NOMO-1 treated with DMSO at 0.1 percent for 48 hours (cell line): ENCODE measurements at regions not wholly inside any gene's neighbourhood (a gene's known extent, or its start where the extent isn't known, plus 50 kb on each side); places are given as distances from the start of the nearest gene placed in this dataset.
"Not testable (repeated sequence)": the region's sequence is repeated elsewhere in the genome, so short reads cannot be mapped to it uniquely, and the experiment has no call there.

Experiments
- DNase-seq: peaks from one replicate; lab custom pipeline; 2025; ENCODE audit not compliant: unreplicated experiment; lab: John Stamatoyannopoulos, UW

DNA sequence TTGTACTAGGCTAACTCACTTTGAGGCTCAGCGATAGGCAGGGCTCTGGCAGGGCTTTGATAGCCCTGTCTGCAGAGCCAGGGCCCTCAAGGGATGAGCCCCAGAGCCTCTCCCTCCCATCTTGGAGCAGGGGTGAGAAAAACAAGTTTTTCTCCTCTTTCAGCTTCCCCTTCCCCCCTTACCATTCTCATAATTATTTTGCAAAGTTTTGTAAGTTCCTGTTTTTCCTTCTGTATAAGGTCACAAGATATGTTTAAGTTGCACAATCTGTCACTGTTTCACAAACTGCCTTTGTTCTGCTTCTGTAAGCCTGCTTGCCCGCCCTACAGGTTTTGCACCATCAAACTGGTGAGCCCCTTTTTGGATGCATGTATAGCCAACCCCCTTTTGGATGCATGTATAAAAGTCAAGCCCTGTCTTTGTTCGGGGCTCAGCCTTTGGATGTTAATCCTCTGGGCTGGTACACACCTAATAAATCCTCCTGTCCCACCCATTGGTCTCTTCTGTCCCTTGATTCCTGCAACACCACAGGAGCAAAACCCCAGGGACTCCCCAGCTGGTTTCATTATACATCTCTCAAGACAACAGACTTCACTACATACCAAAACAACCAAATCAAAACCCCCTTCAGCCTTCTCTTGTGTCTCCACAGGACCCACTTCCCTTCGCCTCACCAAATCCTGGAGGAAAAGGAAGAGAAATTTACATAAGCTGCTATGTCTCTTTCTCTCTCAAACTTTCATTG, 52.5 kb upstream of the RESF1 start:
- peak; percentile 97 for DNase-seq

DNA sequence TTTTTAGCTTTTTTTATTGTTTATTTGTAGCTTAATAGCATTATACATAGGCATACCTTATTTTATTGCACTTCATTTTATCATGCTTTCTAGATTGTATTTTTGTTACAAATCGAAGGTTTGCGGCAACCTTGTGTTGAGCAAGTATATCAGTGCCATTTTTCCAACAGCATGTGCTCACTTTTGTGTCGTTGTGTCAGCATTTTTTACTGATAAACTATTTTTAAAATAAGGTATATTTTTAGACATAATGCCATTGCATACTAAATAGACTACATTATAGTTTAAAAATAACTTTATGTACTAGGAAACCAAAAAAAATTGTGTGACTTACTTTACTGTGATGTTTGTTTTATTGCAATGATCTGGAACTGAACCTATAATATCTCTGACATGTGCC, 56.2 kb upstream of the RESF1 start:
- no peak for DNase-seq

DNA sequence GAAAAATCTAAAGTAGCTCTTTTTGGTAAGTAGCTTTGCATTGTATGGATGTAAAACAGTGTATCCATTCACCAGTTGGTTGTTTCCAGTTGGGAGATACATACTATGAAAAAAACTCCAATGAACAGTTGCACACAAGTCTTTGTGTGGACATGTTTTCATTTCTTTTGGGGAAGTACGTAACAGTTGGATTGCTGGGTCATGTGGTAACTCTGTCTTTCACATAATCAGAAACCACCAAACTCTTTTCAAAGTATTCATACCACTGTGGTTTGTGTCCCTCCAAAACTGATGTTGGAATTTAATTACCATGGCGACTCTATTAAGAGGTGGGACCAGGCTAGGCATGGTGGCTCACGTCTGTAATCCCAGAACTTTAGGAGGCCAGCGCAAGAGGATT, 58.9 kb upstream of the RESF1 start:
- no peak for DNase-seq

DNA sequence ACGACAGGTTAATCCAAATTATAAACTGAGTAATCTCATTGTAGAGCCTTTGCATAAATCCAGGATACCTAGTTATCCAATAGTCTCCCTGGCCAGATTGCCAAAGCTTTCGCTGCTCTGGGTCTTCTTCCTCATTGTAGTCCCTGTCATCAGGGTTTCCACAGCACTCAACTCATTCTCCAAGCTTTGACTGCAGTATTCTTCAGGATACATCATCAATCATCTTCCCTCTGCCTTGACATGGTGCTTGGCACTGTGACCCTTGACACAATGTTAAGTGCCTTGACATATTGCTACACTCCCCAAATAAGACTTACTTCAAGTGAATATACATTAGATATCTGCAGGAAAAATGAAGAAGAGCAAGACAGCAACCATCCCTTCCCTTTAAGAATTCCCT, 60.1 kb upstream of the RESF1 start:
- no peak for DNase-seq

DNA sequence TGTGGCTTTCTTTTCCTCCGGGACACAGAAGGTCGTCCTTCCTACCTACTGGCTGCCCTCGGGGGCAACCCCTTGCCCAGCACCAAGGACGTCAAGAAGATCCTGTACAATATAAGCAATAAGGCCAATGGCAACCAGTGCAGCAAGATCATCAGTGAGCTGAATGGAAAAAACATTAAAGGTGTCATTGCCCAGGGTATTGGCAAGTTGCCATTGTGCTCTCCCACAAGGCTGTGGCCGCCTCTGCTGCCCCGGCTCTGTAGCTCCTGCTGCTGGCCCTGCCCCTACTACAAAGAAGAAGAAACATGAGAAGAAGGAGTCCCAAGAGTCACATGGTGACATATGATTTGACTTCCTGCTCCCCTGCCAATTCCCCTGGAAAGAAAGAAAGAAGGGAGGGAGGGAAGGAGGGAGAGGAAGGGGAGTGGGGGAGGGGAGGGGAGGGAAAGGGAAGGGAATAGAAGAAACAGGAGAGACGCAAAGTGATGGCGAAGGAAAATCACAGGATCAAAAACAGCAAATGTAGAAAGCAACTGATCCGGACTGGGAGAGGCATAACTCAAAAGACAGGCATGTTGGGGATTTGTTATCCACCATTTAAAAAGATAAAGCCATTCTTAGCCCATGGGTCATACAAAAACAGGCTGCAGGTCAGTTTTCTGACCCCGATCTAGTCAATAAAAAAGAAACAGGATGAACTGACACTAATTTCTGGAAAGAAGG, 61.3 kb upstream of the RESF1 start:
- DNase-seq: no peak

DNA sequence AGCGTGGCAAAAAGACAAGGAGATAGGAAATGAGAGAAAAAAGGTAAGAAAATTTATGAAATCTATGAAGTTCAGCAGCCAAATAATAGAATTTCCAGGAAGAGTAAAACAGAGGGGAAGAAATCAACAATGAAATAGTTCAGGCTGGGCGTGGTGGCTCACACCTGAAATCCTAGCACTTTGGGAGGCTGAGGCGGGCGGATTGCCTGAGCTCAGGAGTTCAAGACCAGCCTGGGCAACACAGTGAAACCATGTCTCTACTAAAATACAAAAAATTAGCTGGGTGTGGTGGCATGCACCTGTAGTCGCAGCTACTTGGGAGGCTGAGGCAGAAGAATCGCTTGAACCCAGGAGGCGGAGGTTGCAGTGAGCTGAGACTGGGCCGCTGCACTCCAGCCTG, 62.1 kb upstream of the RESF1 start:
- DNase-seq: not testable (repeated sequence)

DNA sequence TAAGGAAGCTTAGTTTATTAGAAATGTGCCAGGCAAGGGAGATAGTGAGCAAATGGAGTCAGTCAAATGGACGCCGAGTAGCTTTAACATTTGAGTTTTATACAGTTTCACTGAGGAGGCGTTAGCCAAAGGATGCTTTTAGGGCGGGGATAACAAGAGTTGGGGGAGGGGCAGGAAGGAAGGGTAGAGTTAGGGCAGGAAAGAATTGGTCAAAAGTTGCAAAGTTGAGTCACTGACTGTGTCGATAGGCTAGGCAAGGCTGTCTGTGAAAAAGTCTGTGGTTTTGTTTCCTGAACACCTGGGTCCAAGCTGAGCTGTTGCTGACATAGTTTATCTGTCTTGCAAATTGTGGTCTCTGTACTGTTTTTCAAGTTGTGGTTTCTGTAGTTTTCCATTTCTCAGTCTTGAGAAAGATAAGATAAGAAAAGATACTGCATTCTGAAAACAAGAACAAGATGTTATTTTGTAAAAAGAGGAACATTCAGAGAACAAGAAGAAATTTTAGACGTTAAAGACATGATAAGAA, 62.6 kb upstream of the RESF1 start:
- DNase-seq: peak; percentile 95

DNA sequence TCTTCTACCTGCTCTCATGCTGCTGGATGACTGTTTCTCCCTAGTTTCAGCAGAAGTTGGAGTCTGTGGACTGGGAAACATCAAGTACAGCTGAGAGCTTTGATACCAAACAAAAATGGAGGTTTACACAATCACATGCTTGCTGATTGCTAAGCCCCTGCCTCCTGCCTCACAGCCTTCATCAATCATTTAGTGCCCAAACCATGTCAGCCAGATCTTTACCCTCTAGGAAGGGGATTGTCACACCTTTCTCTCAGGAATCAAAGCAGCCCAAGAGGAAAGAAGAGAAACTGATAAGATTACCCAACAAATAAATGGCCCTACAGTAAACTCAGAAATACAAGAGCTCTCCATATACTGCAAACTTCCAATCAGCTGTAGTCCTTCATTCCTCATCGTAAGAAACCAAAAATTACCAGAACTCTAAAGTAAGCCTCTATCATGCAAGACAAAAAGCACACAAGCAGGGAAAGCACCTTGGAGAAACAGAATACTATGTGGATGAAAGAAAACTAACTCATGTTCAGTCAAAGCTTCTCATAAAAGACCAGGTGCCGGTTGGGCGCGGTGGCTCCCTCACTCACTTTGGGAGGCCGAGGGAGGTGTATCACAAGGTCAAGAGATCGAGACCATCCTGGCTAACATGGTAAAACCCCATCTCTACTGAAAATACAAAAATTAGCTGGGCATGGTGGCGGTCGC, 63.6 kb upstream of the RESF1 start:
- DNase-seq: no peak

DNA sequence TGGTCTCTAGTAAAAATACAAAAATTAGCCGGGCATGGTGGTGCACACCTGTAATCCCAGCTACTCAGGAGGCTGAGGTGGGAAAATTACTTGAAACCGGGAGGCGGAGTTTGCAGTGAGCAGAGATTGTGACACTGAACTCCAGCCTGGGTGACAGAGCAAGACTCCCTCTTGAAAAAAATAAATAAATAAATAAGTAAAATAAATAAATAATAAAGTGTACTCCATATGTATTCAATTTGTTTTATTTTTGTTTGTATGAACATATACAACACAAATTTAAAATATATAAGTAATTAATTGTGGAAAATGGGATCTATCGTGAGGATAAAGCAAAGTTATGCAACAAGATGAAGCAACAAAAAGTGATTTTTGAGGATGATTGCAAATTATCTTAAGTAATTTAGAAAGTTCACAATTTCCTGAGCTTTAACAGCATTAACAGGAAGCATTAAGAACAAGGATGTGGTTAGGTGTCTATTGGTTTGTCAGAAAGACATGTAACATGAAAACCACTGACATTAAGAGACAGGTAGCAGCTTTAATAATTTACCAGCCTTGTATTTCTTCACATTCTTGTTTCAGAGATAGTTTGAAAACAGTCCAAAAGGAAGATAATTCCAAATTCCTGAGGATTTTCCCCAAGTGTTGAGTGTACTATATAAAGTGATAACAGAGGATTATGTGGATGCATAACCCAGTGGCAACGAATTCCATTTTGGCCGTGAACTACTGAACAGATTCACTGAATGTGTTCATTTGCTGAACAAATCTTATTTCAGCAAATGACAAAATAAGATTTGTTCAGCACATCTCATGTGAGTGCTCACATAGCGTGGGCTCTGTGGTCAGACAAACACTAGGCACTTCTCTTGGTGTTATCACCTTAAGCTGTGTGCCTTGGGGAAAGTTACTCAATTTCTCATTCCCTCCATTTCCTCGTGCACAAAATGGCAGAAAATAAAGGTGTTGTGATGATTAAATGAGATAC, 68.6 kb upstream of the RESF1 start:
- DNase-seq: peak; percentile 73

DNA sequence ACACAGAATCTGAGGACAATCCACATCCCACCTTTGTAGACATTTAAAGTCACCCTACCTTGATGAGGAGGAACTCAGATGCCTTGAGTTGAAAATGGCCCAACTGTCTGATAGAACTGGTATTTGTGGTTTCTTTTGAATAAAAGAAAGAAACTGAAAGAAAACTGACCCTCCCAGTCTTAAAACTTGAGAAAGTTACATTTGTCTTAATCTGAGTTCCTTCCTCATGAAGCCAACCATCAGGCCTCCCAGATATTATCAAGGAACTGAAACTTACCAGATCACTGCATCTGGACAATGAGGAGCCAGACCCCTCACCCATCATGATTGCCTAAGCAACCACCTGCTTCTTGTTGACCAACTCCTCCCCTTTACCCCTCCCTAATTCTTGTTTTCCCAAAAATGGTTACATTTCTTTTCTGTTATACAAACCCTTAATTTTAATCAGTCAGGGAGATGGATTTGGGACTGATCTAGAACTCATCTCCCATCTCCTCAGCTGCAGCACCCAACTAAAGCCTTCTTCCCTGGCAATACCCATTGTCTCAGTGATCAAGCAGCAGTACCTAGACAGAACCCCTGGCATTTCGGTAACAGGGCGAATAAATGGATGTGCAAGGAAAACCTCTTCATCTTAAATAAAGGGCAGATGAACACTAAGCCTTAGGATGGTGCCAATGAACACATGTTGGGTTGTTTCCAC, 72.0 kb upstream of the RESF1 start:
- DNase-seq: peak; percentile 55

DNA sequence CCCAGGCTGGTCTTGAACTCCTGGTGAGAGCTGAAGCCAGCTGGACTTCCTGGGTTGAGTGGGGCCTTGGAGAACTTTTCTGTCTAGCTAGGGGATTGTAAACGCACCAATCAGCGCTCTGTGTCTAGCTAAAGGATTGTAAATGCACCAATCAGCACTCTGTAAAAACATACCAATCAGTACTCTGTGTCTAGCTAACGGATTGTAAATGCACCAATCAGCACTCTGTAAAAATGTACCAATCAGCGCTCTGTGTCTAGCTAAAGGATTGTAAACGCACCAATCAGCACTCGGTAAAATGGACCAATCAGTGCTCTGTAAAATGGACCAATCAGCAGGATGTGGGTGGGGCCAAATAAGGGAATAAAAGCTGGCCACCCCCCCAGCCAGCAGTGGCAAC, 76.5 kb upstream of the RESF1 start:
- not testable (repeated sequence) for DNase-seq

DNA sequence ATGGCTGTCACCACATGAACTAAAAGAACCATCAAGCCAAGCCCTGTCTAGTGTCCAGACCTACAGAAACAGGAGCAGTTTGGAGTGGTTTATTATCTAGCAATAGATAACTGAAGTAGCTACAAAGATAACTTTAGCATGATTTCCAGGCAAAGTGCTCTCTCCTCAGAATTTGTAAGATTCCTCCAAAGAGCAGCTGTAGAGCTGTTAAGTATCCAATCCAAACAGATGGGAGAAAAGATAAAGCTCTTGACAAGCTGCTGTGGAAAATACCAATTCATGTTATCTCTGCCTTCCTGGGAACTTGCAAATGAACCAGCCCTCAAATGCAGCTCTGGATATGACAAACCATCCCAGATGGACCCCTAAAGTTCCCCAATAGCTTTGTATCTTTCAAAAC, 78.9 kb upstream of the RESF1 start:
- no peak for DNase-seq

DNA sequence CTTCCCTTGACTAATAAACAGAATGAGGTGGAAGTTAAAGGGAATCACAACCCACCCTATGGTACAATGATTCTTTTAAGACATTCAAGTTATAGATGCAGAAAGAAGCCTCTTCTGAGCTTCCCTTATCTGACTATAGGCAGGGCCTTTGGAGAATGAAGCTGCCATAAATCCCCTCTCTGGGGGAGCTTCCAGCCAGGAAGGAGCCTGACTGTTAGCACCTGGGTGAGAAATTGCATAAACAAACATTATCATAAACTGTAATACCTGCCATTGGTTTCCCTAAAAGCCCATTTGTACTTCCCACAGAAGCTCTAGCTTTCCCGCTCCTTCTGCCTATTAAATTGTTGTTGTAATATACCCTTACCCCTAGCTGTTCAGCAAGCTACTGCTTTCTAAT, 81.3 kb upstream of the RESF1 start:
- DNase-seq: no peak

DNA sequence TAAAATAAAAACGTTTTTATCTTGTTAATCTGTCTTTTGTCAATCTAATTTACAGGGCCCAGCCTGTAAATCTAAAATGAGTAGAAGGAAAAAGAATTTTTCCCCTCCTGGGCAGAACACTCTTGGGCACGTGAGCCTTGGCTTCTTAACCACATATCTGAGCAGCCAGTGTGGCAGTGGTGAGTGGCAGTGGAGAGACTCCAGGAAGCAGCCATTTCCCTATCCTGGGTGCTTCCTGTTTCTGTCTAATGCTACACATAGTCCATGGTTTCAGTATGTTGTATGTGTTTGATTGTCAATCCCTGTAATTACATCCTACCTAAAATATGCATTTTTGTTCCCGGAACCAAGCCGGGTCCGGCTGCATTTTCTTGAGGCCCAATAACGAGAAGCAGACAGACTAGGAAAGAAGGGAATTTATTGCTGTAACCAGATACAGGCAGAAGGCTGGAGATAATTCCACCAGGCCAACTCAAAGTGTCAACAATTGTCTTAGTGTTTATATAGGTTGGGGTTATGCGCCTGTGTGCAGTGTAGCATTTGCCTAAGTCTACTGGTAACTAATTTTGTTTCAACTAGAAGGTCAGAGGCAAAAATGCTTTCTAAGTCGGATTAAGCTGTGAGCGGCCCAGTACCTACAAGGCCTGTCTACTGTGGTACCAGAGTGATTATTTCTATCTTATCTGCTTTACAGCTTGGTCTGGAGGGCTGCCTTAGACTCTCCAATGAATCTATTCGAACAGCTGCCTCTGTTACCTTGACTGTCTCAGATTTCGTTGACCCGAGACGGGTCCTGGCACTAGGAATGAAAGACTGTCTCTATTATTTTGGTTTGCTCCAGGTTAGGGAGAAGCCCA, 82.4 kb upstream of the RESF1 start:
- peak; percentile 40 for DNase-seq

DNA sequence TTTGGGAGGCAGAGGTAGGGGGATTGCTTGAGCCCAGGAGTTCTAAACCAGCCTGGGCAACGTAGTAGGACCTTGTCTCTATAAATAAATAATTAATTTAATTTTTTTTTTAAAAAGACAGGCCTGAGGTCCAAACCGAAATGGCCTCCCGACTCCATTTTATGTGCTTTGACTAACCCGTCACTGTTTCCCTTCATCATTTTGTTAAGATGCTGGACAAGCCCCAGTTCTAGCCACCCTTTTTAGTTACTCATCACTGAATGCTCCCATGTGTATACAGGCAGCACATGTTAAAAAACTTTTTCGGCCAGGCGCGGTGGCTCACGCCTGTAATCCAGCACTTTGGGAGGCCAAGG, 83.6 kb upstream of the RESF1 start:
- no peak for DNase-seq

DNA sequence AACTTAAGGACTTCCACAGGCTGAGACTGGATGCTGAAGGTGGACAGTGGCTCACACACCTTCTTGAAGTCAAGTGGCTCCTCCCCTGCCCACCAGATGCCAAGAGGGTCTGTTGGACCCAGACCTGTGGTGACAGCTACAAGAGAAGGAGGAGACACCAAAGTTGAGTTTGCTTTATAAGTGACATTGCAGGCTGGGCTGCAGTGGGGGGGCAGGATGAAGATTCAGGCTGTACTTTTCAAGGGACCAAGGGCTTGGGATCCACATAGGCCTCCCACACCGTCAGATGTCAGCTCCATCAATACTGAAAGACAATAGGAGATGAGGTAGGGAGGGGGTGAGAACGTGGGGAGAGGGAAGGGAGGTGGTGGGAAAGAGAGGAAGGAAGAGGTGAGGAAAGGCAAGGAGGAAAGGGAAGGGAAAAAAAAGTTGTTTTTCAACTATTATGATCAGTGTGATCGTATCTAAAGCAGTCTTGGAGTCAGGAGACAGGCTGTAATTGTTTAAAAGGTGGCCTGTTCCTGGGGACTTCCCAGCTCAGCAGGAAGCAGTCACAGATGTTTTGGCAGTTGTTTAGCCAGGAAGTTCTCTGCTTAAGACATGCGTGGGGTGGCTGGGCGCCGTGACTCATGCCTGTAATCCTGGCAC, 84.1 kb upstream of the RESF1 start:
- no peak for DNase-seq

DNA sequence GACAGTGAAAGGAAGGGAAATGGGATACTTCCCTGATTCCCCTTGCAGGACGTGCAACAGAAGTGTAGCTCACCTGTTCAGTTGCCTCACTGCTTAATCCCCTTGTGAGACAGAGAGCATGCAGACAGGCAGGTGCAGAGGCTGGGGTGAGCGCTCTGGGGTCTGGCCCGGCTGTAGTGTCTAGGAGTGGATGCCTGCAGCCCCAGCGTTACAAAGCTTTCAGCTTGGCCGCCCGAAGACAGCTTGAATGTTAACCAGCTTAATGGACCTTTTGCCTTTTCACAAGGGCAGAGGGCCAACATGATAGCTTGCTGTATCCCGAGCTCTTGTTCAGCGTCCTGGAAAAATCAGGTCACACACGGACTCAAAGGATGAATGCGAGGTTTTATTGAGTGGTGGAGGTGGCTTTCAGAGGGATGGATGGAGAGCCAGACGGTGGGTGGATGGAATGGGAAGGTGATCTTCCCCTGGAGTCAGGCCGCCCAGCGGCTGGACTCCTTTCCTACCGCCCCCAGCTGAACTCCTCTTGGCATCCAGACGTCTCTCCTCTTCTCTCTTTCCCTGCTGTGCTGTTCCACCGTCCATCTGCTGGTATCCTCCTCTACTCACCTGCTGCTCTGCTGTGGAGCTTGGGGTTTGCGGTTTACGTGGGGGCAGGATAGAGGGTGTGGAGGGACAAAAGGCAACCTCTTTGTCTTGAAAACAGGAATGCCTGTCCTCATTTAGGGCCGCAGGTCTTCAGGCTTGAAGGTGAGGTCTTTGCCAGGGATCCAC, 86.2 kb upstream of the RESF1 start:
- no peak for DNase-seq

DNA sequence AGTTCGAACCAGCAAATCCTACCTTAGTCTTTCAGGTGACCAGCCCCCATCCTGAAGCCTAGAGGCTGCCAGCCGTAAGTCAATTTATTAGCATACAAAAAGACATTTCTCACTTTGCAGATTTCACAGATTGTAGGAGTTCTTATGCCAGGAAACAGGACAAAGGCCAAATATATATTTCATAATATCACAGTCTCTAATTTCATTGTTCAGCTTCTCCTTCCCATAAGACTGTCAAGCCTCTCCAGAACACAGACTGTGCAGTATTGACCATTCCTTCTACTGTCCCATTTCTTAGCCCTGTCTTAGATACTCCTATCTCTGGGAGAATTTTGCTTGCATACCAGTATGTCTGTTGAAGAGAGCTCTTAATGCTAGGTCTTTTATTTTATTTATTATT, 89.2 kb upstream of the RESF1 start:
- DNase-seq: no peak
